SK-N-SH (cell line): ENCODE measurements at regions not wholly inside any gene's neighbourhood (a gene's known extent, or its start where the extent isn't known, plus 50 kb on each side); places are given as distances from the start of the nearest gene placed in this dataset.
A peak's percentile ranks its signal among the peaks of the same experiment; 100 is the strongest.

Experiments used
- CTCF ChIA-PET: fragments of 300-600, 350-600 bp; formaldehyde crosslinking; extraction: SDS; loops from one replicate; lab custom pipeline; 2021; lab: Yijun Ruan, JAX
- POLR2A ChIA-PET: fragments of 350-600 bp; sonication (Branson Sonifier 250); formaldehyde crosslinking; extraction: SDS; loops from one replicate; lab custom pipeline; 2020; ENCODE audit warnings: antibody characterized with exemption, inconsistent platforms; lab: Yijun Ruan, JAX
- DNase-seq: peaks from one replicate; pipeline ENCODE4 v3.0.0; 2012
- H2AFZ ChIP-seq: fragments of 200-600 bp; sonication (generic); 2 replicates; pipeline ENCODE4 v1.8.1; 2016; ENCODE audit warnings: antibody characterized with exemption, mild to moderate bottlenecking, low read depth
- H3F3A ChIP-seq: fragments of 200-600 bp; sonication (generic); replicated peaks from 2 replicates; pipeline ENCODE3; 2016; ENCODE audit warnings: antibody characterized with exemption, mild to moderate bottlenecking; ENCODE audit not compliant: insufficient read depth
- H3K27ac ChIP-seq, 2 experiments: fragments of 200-500 bp in 1 of 2; fragments of 200-600 bp in 1 of 2; sonication (Bioruptor generic) in 1 of 2; sonication (generic), shearing (Covaris generic) in 1 of 2; 2 replicates each; pipeline versions ENCODE4 v1.5.1 to v1.6.1; 2014 to 2016; ENCODE audit warnings: low read depth in 2 of 2, inconsistent platforms in 1 of 2, low read length in 1 of 2, mild to moderate bottlenecking in 1 of 2, mixed read lengths in 1 of 2
- H3K27me3 ChIP-seq: fragments of 200-600 bp; sonication (generic), shearing (Covaris generic); 2 replicates; pipeline ENCODE4 v1.6.1; 2016; ENCODE audit warnings: mixed run types; ENCODE audit not compliant: insufficient read depth
- H3K36me3 ChIP-seq, 2 experiments: fragments of 200-500 bp in 1 of 2; fragments of 200-600 bp in 1 of 2; sonication (Bioruptor generic) in 1 of 2; sonication (generic) in 1 of 2; replicated peaks in 1 of 2; 2 replicates each; pipeline versions ENCODE3 to v1.5.1; 2014 to 2016; ENCODE audit warnings: low read length in 1 of 2, mild to moderate bottlenecking in 1 of 2; ENCODE audit not compliant: insufficient read depth in 2 of 2, control insufficient read depth in 1 of 2
- H3K4me1 ChIP-seq, 2 experiments: fragments of 200-500 bp in 1 of 2; fragments of 200-600 bp in 1 of 2; sonication (Bioruptor generic) in 1 of 2; sonication (generic), shearing (Covaris generic) in 1 of 2; 2 replicates each; pipeline versions ENCODE4 v1.5.1 to v1.6.1; 2014 to 2016; ENCODE audit warnings: low read depth in 1 of 2, low read length in 1 of 2, mixed run types in 1 of 2; ENCODE audit not compliant: insufficient read depth in 2 of 2, control insufficient read depth in 1 of 2
- H3K4me2 ChIP-seq: fragments of 200-600 bp; sonication (generic), shearing (Covaris generic); 2 replicates; pipeline ENCODE4 v1.6.1; 2017; ENCODE audit warnings: mixed run types
- H3K4me3 ChIP-seq, 2 experiments: fragments of 200-500 bp in 1 of 2; fragments of 200-600 bp in 1 of 2; sonication (Bioruptor generic) in 1 of 2; sonication (generic), shearing (Covaris generic) in 1 of 2; 2 replicates each; pipeline versions ENCODE4 v1.5.1 to v1.8.1; 2014 to 2016; ENCODE audit warnings: low read depth in 2 of 2, inconsistent platforms in 1 of 2, low read length in 1 of 2, mild to moderate bottlenecking in 1 of 2, mixed read lengths in 1 of 2, moderate library complexity in 1 of 2
- H3K79me2 ChIP-seq: fragments of 200-600 bp; sonication (generic); 2 replicates; pipeline ENCODE4 v1.8.1; 2017; ENCODE audit warnings: mild to moderate bottlenecking; ENCODE audit not compliant: insufficient read depth
- H3K9ac ChIP-seq: fragments of 200-600 bp; sonication (generic); 2 replicates; pipeline ENCODE4 v1.6.1; 2017; ENCODE audit warnings: mixed run types
- H3K9me2 ChIP-seq: fragments of 200-600 bp; sonication (generic); 2 replicates; pipeline ENCODE4 v1.6.1; 2017; ENCODE audit warnings: mixed run types
- H3K9me3 ChIP-seq: fragments of 200-600 bp; sonication (generic); 2 replicates; pipeline ENCODE4 v1.6.1; 2017; ENCODE audit warnings: mixed run types, mild to moderate bottlenecking, moderate library complexity
- H4K20me1 ChIP-seq: fragments of 200-600 bp; sonication (generic); 2 replicates; pipeline ENCODE4 v1.6.1; 2017; ENCODE audit warnings: mild to moderate bottlenecking, mixed run types; ENCODE audit not compliant: insufficient read depth
- EP300 ChIP-seq, 2 experiments: IDR thresholded peaks; 2 replicates each; pipeline versions ENCODE4 v1.4.0 to v1.6.1; 2012; ENCODE audit warnings: borderline replicate concordance in 1 of 2, low read depth in 1 of 2, low read length in 1 of 2
- FOSL2 ChIP-seq: IDR thresholded peaks from 2 replicates; pipeline ENCODE4 v1.4.0; 2012; ENCODE audit warnings: low read depth, mild to moderate bottlenecking, moderate library complexity, borderline replicate concordance
- FOXJ3 ChIP-seq: sonication (generic); formaldehyde crosslinking; IDR thresholded peaks from 2 replicates; pipeline ENCODE4 v1.5.1; 2020; ENCODE audit warnings: mild to moderate bottlenecking, missing genetic modification reagents
- GATA2 ChIP-seq: sonication (generic); formaldehyde crosslinking; IDR thresholded peaks from 2 replicates; pipeline ENCODE4 v1.5.0; 2020; ENCODE audit warnings: mild to moderate bottlenecking, missing genetic modification reagents
- MEF2A ChIP-seq: IDR thresholded peaks from 2 replicates; pipeline ENCODE4 v1.4.0; 2012; ENCODE audit warnings: low read depth, borderline replicate concordance
- NRF1 ChIP-seq: IDR thresholded peaks from 2 replicates; pipeline ENCODE4 v1.6.1; 2012; ENCODE audit warnings: low read depth, mild to moderate bottlenecking, low read length
- RAD21 ChIP-seq: IDR thresholded peaks from 2 replicates; pipeline ENCODE4 v1.6.1; 2012; ENCODE audit warnings: mild to moderate bottlenecking, low read length
- RFX5 ChIP-seq: IDR thresholded peaks from 2 replicates; pipeline ENCODE4 v1.6.1; 2012; ENCODE audit warnings: mild to moderate bottlenecking, improper control_type of control experiment, low read length
- TEAD4 ChIP-seq: IDR thresholded peaks from 2 replicates; pipeline ENCODE4 v1.4.0; 2012; ENCODE audit warnings: mild to moderate bottlenecking, borderline replicate concordance; ENCODE audit not compliant: insufficient read depth
- WGBS: methylation state at CpG from one replicate; pipeline ENCODE4 v1.1.6; 2017; ENCODE audit warnings: low lambda C conversion rate; 5-methylcytosine and 5-hydroxymethylcytosine counted together
- TF ChIP-seq, protein P1 (sequence below): IDR thresholded peaks from 2 replicates; pipeline ENCODE4 v1.6.1; 2012; ENCODE audit warnings: mild to moderate bottlenecking, low read depth, low read length, moderate library complexity

DNA sequence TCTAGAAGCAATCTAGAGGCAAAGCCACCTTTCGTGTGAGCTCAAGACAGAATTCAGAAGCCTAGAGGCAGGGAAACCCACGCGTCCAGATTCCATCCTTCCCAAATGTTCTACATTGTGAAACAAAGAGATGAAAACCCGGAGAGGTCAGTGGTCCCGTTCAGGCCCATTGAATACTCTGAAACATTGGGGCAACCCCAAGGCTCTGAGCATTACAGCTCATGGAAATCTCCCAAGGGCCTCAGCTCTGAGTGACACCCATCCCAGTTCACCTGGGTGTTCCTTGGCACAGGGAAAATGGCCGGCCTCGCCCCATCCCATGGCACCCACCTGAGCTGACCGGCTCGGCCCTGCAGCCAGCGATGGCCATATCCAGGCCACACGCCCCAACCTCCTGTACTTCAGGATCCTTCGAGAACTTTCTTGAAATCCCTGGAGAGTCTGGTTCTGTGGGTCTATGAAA lies 128.6 kb upstream of the FGF3 start (continued):
- TF ChIP-seq, protein P1, sequence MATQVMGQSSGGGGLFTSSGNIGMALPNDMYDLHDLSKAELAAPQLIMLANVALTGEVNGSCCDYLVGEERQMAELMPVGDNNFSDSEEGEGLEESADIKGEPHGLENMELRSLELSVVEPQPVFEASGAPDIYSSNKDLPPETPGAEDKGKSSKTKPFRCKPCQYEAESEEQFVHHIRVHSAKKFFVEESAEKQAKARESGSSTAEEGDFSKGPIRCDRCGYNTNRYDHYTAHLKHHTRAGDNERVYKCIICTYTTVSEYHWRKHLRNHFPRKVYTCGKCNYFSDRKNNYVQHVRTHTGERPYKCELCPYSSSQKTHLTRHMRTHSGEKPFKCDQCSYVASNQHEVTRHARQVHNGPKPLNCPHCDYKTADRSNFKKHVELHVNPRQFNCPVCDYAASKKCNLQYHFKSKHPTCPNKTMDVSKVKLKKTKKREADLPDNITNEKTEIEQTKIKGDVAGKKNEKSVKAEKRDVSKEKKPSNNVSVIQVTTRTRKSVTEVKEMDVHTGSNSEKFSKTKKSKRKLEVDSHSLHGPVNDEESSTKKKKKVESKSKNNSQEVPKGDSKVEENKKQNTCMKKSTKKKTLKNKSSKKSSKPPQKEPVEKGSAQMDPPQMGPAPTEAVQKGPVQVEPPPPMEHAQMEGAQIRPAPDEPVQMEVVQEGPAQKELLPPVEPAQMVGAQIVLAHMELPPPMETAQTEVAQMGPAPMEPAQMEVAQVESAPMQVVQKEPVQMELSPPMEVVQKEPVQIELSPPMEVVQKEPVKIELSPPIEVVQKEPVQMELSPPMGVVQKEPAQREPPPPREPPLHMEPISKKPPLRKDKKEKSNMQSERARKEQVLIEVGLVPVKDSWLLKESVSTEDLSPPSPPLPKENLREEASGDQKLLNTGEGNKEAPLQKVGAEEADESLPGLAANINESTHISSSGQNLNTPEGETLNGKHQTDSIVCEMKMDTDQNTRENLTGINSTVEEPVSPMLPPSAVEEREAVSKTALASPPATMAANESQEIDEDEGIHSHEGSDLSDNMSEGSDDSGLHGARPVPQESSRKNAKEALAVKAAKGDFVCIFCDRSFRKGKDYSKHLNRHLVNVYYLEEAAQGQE = no peak
- no peak for TF ChIP-seq RFX5
- TF ChIP-seq MEF2A = no peak
- TF ChIP-seq NRF1 = no peak
- TF ChIP-seq TEAD4 = no peak

DNA sequence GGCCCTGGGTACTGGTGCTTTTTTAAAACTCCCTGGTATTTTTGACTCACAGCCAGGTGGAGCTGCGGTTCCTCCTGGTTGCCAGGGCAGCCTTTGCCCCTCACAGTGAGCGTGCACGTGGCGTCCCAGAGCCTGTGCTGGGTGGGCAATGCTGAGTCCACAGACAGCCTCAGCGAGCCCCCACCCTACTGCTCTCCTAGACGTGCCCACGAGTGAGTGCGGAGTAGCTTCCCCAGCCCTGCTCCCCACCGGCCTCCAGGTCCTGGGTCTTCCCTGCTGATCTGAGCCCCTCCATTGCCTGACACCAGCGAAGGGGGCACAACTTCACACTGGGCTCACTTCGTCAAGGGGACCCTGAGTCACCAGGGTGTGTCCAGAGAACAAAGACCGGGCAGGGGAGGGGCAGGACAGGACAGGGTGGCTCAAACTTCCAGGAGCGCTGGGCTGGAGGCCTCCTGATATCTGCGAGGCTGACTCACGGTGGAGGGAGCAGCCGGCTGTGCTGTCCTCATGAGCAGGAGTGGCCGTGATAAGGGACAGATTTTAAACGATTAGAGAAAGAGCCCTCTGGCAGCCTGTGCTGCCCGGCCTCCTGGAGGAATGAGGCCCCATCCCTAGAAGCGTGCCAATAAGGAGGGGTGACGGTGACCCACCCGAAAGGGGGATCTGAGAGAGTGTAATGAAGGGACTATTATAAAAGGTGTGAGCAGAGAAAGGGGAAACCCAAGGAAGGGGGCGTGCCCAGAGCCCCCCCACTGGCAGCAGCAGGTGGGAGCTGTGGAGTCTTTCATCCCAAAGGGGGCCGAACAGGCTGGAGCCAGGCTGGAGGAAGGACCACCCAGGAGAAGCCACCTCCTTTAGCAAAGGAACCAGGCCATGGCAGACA lies 129.3 kb upstream of the FGF3 start:
- Histone ChIP-seq H3K9me2 (no peaks in the 10 kb centered on the region), H3K27me3 (peaks cover 15% of the 10 kb centered on the region; the same call in 1 of the 2 replicates), H2AFZ (no peak overlapping the region), H3K9ac (no peak overlapping the region), H3F3A (no peaks in the 10 kb centered on the region), H3K4me2 (no peak overlapping the region; the same call in 1 of the 2 replicates), H3K9me3 (no peaks in the 10 kb centered on the region), H3K4me3 (no peak overlapping the region), H3K4me1 (peaks cover 4 to 8% of the 10 kb centered on the region in 2 experiments; a peak in 2 of 4 replicates), H3K36me3 (no peaks in the 10 kb centered on the region), H3K79me2 (no peaks in the 10 kb centered on the region), H4K20me1 (no peaks in the 10 kb centered on the region)
- POLR2A ChIA-PET = interaction anchor here (0.6 kb wide), 1 partner anchor 9 kb away, joined by 3 read pairs; no protein-coding TSS in a partner anchor
- WGBS = 42% methylated on average over 21 of the region's 24 CpGs
- CTCF ChIA-PET = interaction anchor here (1.0 to 1.9 kb wide), 5 partner anchors 11 to 247 kb away, joined by 3 to 6 read pairs (median 3); no protein-coding TSS in a partner anchor
- DNase-seq = peak; percentile 50
- TF ChIP-seq GATA2 (CRISPR knock-in tag) (0 out of 2 replicates have a peak, but pooled peaks have one; percentile 15), EP300 (IDR thresholded peaks at IDR 0.05; ENCODE audit: borderline replicate concordance in 1 of 2, low read depth in 1 of 2, low read length in 1 of 2) (no peak), FOSL2 (no peak), FOXJ3 (CRISPR knock-in tag) (no peak), RAD21 (no peak)
- TF ChIP-seq, all 33 proteins: peak for 1
- no peak overlapping the region; a peak in 1 of 4 replicates for H3K27ac ChIP-seq
